ENCODE measurements at regions not wholly inside any gene's neighbourhood (a gene's known extent, or its start where the extent isn't known, plus 50 kb on each side); places are given as distances from the start of the nearest gene placed in this dataset.

- no peak overlapping the region for H3K9ac ChIP-seq (ENCODE audit: extremely low read depth, insufficient read length, low read length)
- H2AK5ac ChIP-seq (ENCODE audit: insufficient read length, low read length) = no peak overlapping the region
- no peak overlapping the region for H2BK15ac ChIP-seq (ENCODE audit: low read depth, low read length)
- H3K9me3 Mint-ChIP-seq = peaks cover 31 to 32% of the 10 kb centered on the region in 2 experiments
- peaks cover 19 to 26% (median 22%) of the 10 kb centered on the region in 3 experiments for H3K36me3 Mint-ChIP-seq (ENCODE audit: insufficient read depth in 1 of 3, low read depth in 3 of 3)
- H3K27ac ChIP-seq (ENCODE audit: insufficient read length, low read depth, low read length) = no peak overlapping the region
- H3K27me3 ChIP-seq (ENCODE audit: insufficient read depth, low read length) = no peaks in the 10 kb centered on the region
- H2BK120ac ChIP-seq (ENCODE audit: low read depth, low read length, poor library complexity, severe bottlenecking) = no peak overlapping the region
- H2BK12ac ChIP-seq (ENCODE audit: insufficient read length, low read depth, low read length) = no peak overlapping the region
- H4K91ac ChIP-seq (ENCODE audit: insufficient read length, low read depth, low read length) = no peak overlapping the region
- H3K4me3 Mint-ChIP-seq = no peak overlapping the region
- no peak overlapping the region for H3K4me2 ChIP-seq (ENCODE audit: insufficient read depth, insufficient read length, low read length)
- H3K4me1 Mint-ChIP-seq = peaks cover 1 to 3% of the 10 kb centered on the region in 2 experiments; a peak in 3 of 4 replicates
- whole genome bisulfite sequencing (ENCODE audit: extremely low coverage, insufficient read length, low lambda C conversion rate) = 100% methylated on average over 2 of the region's 3 CpGs
- H4K5ac ChIP-seq (ENCODE audit: insufficient read length, low read depth, low read length) = no peak overlapping the region
- TF ChIP-seq CTCF (conservative IDR thresholded peaks at IDR 0.05) = no peak
- H3K79me1 ChIP-seq (ENCODE audit: insufficient read depth, low read depth, low read length, poor library complexity, severe bottlenecking) = no peaks in the 10 kb centered on the region
- no peaks in the 10 kb centered on the region for H4K20me1 ChIP-seq (ENCODE audit: control insufficient read depth, insufficient read depth, insufficient read length)
- H3K27ac Mint-ChIP-seq = no peak overlapping the region
- H3K4me1 ChIP-seq (ENCODE audit: insufficient read depth, low read length) = no peaks in the 10 kb centered on the region
- no peak overlapping the region for H2AFZ ChIP-seq (ENCODE audit: low read length)
- H4K8ac ChIP-seq (replicated peaks; ENCODE audit: insufficient read length, low read depth, low read length) = no peak overlapping the region
- H2BK20ac ChIP-seq (ENCODE audit: low read depth, low read length, poor library complexity, severe bottlenecking) = no peak overlapping the region
- H3K56ac ChIP-seq (ENCODE audit: insufficient read length, low read depth, low read length) = no peak overlapping the region
- no peak overlapping the region for H3K18ac ChIP-seq (ENCODE audit: insufficient read length, low read depth, low read length)
- H3K79me2 ChIP-seq (ENCODE audit: insufficient read depth, low read length) = no peaks in the 10 kb centered on the region
- no peak overlapping the region for H3T11ph ChIP-seq (ENCODE audit: low read length)
- no peak overlapping the region for H3K4ac ChIP-seq (ENCODE audit: low read depth, low read length)
- H3K23ac ChIP-seq (ENCODE audit: insufficient read length, low read depth, low read length) = no peak overlapping the region
- H3K23me2 ChIP-seq (ENCODE audit: insufficient read length, low read depth, low read length, poor library complexity, severe bottlenecking) = no peaks in the 10 kb centered on the region
- DNase-seq = no peak
- peaks cover 10% of the 10 kb centered on the region for H3K9me3 ChIP-seq (ENCODE audit: control insufficient read depth, low read depth, low read length)
- peaks cover 3% of the 10 kb centered on the region for H3K27me3 Mint-ChIP-seq (ENCODE audit: low read depth)
- H2BK5ac ChIP-seq (ENCODE audit: insufficient read length, low read length) = no peak overlapping the region
- no peak overlapping the region for H3K14ac ChIP-seq (ENCODE audit: insufficient read depth, low read length)
Measured at GRCh38 chr2:38125842-38126241, 49.9 kb upstream of the CYP1B1 start.
